Mesendoderm (in vitro differentiated cells): ENCODE measurements at regions not wholly inside any gene's neighbourhood (a gene's known extent, or its start where the extent isn't known, plus 50 kb on each side); places are given as distances from the start of the nearest gene placed in this dataset.

Experiments
- DNase-seq: peaks from one replicate; pipeline ENCODE4 v3.0.0; 2013
- H2AK5ac ChIP-seq: 2 replicates; pipeline ENCODE4 v1.6.1; 2013; ENCODE audit warnings: low read length, inconsistent platforms
- H2BK120ac ChIP-seq: 2 replicates; pipeline ENCODE4 v1.6.1; 2013; ENCODE audit warnings: low read depth, mild to moderate bottlenecking, low read length, moderate library complexity, mixed read lengths
- H2BK15ac ChIP-seq: replicated peaks from 2 replicates; pipeline ENCODE4 v1.6.1; 2013; ENCODE audit warnings: low read depth, mild to moderate bottlenecking, moderate library complexity
- H2BK5ac ChIP-seq: 2 replicates; pipeline ENCODE4 v1.6.1; 2013; ENCODE audit warnings: low read length, inconsistent platforms
- H3K18ac ChIP-seq: 2 replicates; pipeline ENCODE4 v1.6.1; 2013; ENCODE audit warnings: mild to moderate bottlenecking, low read length, mixed read lengths
- H3K23ac ChIP-seq: one replicate; pipeline ENCODE4 v1.6.1; 2013; ENCODE audit warnings: low read length
- H3K27ac ChIP-seq: 2 replicates; pipeline ENCODE4 v1.5.1; 2013; ENCODE audit warnings: low read depth, mild to moderate bottlenecking, inconsistent platforms, low read length, moderate library complexity
- H3K27me3 ChIP-seq: 2 replicates; pipeline ENCODE4 v1.6.1; 2013; ENCODE audit warnings: low read length, control low read depth, mild to moderate bottlenecking, inconsistent platforms; ENCODE audit not compliant: insufficient read depth, poor library complexity
- H3K36me3 ChIP-seq: 2 replicates; pipeline ENCODE4 v1.6.1; 2013; ENCODE audit warnings: low read length, inconsistent platforms; ENCODE audit not compliant: control insufficient read depth, insufficient read depth
- H3K4ac ChIP-seq: one replicate; pipeline ENCODE4 v1.6.1; 2013; ENCODE audit warnings: low read depth, mild to moderate bottlenecking, low read length, moderate library complexity
- H3K4me1 ChIP-seq: 2 replicates; pipeline ENCODE4 v1.6.1; 2013; ENCODE audit warnings: low read depth, low read length, inconsistent platforms; ENCODE audit not compliant: control insufficient read depth
- H3K4me2 ChIP-seq: 2 replicates; pipeline ENCODE4 v1.6.1; 2013; ENCODE audit warnings: low read length
- H3K4me3 ChIP-seq: 2 replicates; pipeline ENCODE4 v1.5.1; 2013; ENCODE audit warnings: mild to moderate bottlenecking, low read length
- H3K56ac ChIP-seq: one replicate; pipeline ENCODE4 v1.6.1; 2013; ENCODE audit warnings: low read length
- H3K79me1 ChIP-seq: 2 replicates; pipeline ENCODE4 v1.6.1; 2013; ENCODE audit warnings: low read length, inconsistent platforms
- H3K79me2 ChIP-seq: 2 replicates; pipeline ENCODE4 v1.6.1; 2013; ENCODE audit warnings: mild to moderate bottlenecking, low read length; ENCODE audit not compliant: control insufficient read depth, insufficient read depth
- H3K9ac ChIP-seq: 2 replicates; pipeline ENCODE4 v1.6.1; 2013; ENCODE audit warnings: low read length, inconsistent platforms
- H4K5ac ChIP-seq: one replicate; pipeline ENCODE4 v1.6.1; 2013; ENCODE audit warnings: low read length
- H4K8ac ChIP-seq: one replicate; pipeline ENCODE4 v1.6.1; 2013; ENCODE audit warnings: low read depth, mild to moderate bottlenecking, control low read depth, low read length, moderate library complexity
- WGBS: extraction: QIAGEN DNeasy Blood & Tissue Kit; methylation state at CpG from one replicate; pipeline ENCODE4 v1.1.7; 2013; ENCODE audit warnings: low lambda C conversion rate, missing lambda C conversion rate; ENCODE audit not compliant: insufficient coverage; ENCODE audit errors: extremely low coverage; 5-methylcytosine and 5-hydroxymethylcytosine counted together

GRCh38 chr2:191573216-191573615, 104.7 kb upstream of the NABP1 start:
- Histone ChIP-seq H3K27ac (no peak overlapping the region), H3K36me3 (no peaks in the 10 kb centered on the region)

GRCh38 chr2:191574232-191574631, 103.7 kb upstream of the NABP1 start:
- H4K5ac ChIP-seq: no peak overlapping the region
- H2BK5ac ChIP-seq: no peak overlapping the region
- peaks cover 2% of the 10 kb centered on the region for H3K4me1 ChIP-seq
- H3K4me3 ChIP-seq: no peak overlapping the region
- no peak overlapping the region for H2BK120ac ChIP-seq
- no peak overlapping the region for H3K23ac ChIP-seq
- no peaks in the 10 kb centered on the region for H3K36me3 ChIP-seq
- H3K56ac ChIP-seq: no peak overlapping the region
- H2AK5ac ChIP-seq: no peak overlapping the region
- H3K18ac ChIP-seq: no peak overlapping the region
- H2BK15ac ChIP-seq: no peak overlapping the region
- H3K27ac ChIP-seq: no peak overlapping the region
- no peak overlapping the region for H3K4ac ChIP-seq
- H4K8ac ChIP-seq: no peak overlapping the region
- no peaks in the 10 kb centered on the region for H3K79me2 ChIP-seq
- H3K9ac ChIP-seq: no peak overlapping the region
- no peaks in the 10 kb centered on the region for H3K27me3 ChIP-seq
- no peak overlapping the region for H3K4me2 ChIP-seq
- DNase-seq: peak; percentile 51
- WGBS: no CpG with 5 or more reads among the region's 2 CpGs
- no peaks in the 10 kb centered on the region for H3K79me1 ChIP-seq

More at GRCh38 chr2:191573216-191573615, 104.7 kb upstream of the NABP1 start:
- H4K5ac ChIP-seq: no peak overlapping the region
- no peak overlapping the region for H3K56ac ChIP-seq
- no peak for DNase-seq
- H2BK5ac ChIP-seq: no peak overlapping the region
- no peak overlapping the region for H3K23ac ChIP-seq
- H3K9ac ChIP-seq: no peak overlapping the region
- H2BK120ac ChIP-seq: no peak overlapping the region
- no peak overlapping the region for H3K4me3 ChIP-seq
- no peak overlapping the region for H2BK15ac ChIP-seq
- no peaks in the 10 kb centered on the region for H3K27me3 ChIP-seq
- WGBS: no CpG with 5 or more reads among the region's 1 CpG
- H3K4me2 ChIP-seq: no peak overlapping the region
- peaks cover 2% of the 10 kb centered on the region for H3K4me1 ChIP-seq
- no peaks in the 10 kb centered on the region for H3K79me1 ChIP-seq
- no peak overlapping the region for H3K18ac ChIP-seq
- no peak overlapping the region for H4K8ac ChIP-seq
- no peaks in the 10 kb centered on the region for H3K79me2 ChIP-seq
- H2AK5ac ChIP-seq: no peak overlapping the region
- H3K4ac ChIP-seq: no peak overlapping the region

- H3K27me3 ChIP-seq: no peaks in the 10 kb centered on the region
- no peaks in the 10 kb centered on the region for H3K79me1 ChIP-seq
- H2BK120ac ChIP-seq: no peak overlapping the region
- no peak overlapping the region for H2AK5ac ChIP-seq
- no CpG with 5 or more reads among the region's 2 CpGs for WGBS
- H4K8ac ChIP-seq: no peak overlapping the region
- no peaks in the 10 kb centered on the region for H3K79me2 ChIP-seq
- H3K4me1 ChIP-seq: no peaks in the 10 kb centered on the region
- no peak overlapping the region for H3K56ac ChIP-seq
- H4K5ac ChIP-seq: no peak overlapping the region
- H2BK15ac ChIP-seq: no peak overlapping the region
- no peak overlapping the region for H3K4ac ChIP-seq
- no peak overlapping the region for H3K23ac ChIP-seq
- no peak overlapping the region for H3K4me3 ChIP-seq
- no peak overlapping the region for H3K27ac ChIP-seq
- no peak for DNase-seq
- H3K36me3 ChIP-seq: no peaks in the 10 kb centered on the region
- H3K18ac ChIP-seq: no peak overlapping the region
- H3K9ac ChIP-seq: no peak overlapping the region
- H2BK5ac ChIP-seq: no peak overlapping the region
- no peak overlapping the region for H3K4me2 ChIP-seq
These were observed 100.3 kb upstream of the NABP1 start for GRCh38 chr2:191577605-191578004.

GRCh38 chr2:191578031-191578430, 99.9 kb upstream of the NABP1 start:
- no peak overlapping the region for H2BK120ac ChIP-seq
- no peak overlapping the region for H3K23ac ChIP-seq
- H3K79me2 ChIP-seq: no peaks in the 10 kb centered on the region
- no peak overlapping the region for H3K27ac ChIP-seq
- H3K4me1 ChIP-seq: no peaks in the 10 kb centered on the region
- no peak overlapping the region for H4K5ac ChIP-seq
- H2AK5ac ChIP-seq: no peak overlapping the region
- WGBS: no CpG with 5 or more reads among the region's 3 CpGs
- H2BK5ac ChIP-seq: no peak overlapping the region
- H2BK15ac ChIP-seq: no peak overlapping the region
- H3K4me3 ChIP-seq: no peak overlapping the region
- no peaks in the 10 kb centered on the region for H3K27me3 ChIP-seq
- no peak overlapping the region for H3K4me2 ChIP-seq
- no peak overlapping the region for H4K8ac ChIP-seq
- no peak for DNase-seq
- no peak overlapping the region for H3K18ac ChIP-seq
- no peak overlapping the region for H3K9ac ChIP-seq
- H3K4ac ChIP-seq: no peak overlapping the region
- H3K56ac ChIP-seq: no peak overlapping the region
- H3K36me3 ChIP-seq: no peaks in the 10 kb centered on the region
- H3K79me1 ChIP-seq: no peaks in the 10 kb centered on the region

GRCh38 chr2:191580581-191580980, 97.4 kb upstream of the NABP1 start:
- no peak overlapping the region for H3K18ac ChIP-seq
- H3K56ac ChIP-seq: no peak overlapping the region
- no peak overlapping the region for H4K8ac ChIP-seq
- DNase-seq: no peak
- H2AK5ac ChIP-seq: no peak overlapping the region
- H3K9ac ChIP-seq: no peak overlapping the region
- H3K4me1 ChIP-seq: no peaks in the 10 kb centered on the region
- H3K23ac ChIP-seq: no peak overlapping the region
- no peak overlapping the region for H3K4me3 ChIP-seq
- no peak overlapping the region for H3K4me2 ChIP-seq
- H3K79me1 ChIP-seq: no peaks in the 10 kb centered on the region
- no peaks in the 10 kb centered on the region for H3K27me3 ChIP-seq
- H3K27ac ChIP-seq: no peak overlapping the region
- no peaks in the 10 kb centered on the region for H3K79me2 ChIP-seq
- H3K36me3 ChIP-seq: no peaks in the 10 kb centered on the region
- H2BK5ac ChIP-seq: no peak overlapping the region
- no peak overlapping the region for H2BK120ac ChIP-seq
- H2BK15ac ChIP-seq: no peak overlapping the region
- H3K4ac ChIP-seq: no peak overlapping the region
- no peak overlapping the region for H4K5ac ChIP-seq
- WGBS: no CpG with 5 or more reads among the region's 4 CpGs

GRCh38 chr2:191581003-191581402, 96.9 kb upstream of the NABP1 start:
- Histone ChIP-seq H3K79me2 (no peaks in the 10 kb centered on the region), H3K36me3 (no peaks in the 10 kb centered on the region), H3K23ac (no peak overlapping the region), H3K79me1 (no peaks in the 10 kb centered on the region), H3K27me3 (no peaks in the 10 kb centered on the region), H2BK15ac (no peak overlapping the region), H3K4me1 (no peaks in the 10 kb centered on the region), H3K4me3 (no peak overlapping the region), H4K8ac (no peak overlapping the region), H3K9ac (no peak overlapping the region), H2BK120ac (no peak overlapping the region), H3K4me2 (no peak overlapping the region), H3K18ac (no peak overlapping the region), H3K56ac (no peak overlapping the region), H4K5ac (no peak overlapping the region), H2AK5ac (no peak overlapping the region), H2BK5ac (no peak overlapping the region), H3K27ac (no peak overlapping the region), H3K4ac (no peak overlapping the region)
- DNase-seq: no peak
